GM13976 (cell line): ENCODE measurements at regions not wholly inside any gene's neighbourhood (a gene's known extent, or its start where the extent isn't known, plus 50 kb on each side); places are given as distances from the start of the nearest gene placed in this dataset.
"Not testable (repeated sequence)": the region's sequence is repeated elsewhere in the genome, so short reads cannot be mapped to it uniquely, and the experiment has no call there.

Experiments
- DNase-seq: peaks from one replicate; pipeline ENCODE4 v3.0.0; 2012; ENCODE audit warnings: low spot score
- in situ Hi-C: fragments of 300-500 bp; cut with MboI; formaldehyde crosslinking; loops from one replicate; pipeline ENCODE4 v1.12.0; 2022; ENCODE audit warnings: low sequenced_read_pairs, mixed read lengths, inconsistent platforms; ENCODE audit not compliant: unreplicated experiment
- TF ChIP-seq, protein P1 (sequence below): IDR thresholded peaks from 2 replicates; pipeline ENCODE4 v1.5.1; 2012; ENCODE audit warnings: borderline replicate concordance, mild to moderate bottlenecking; ENCODE audit not compliant: insufficient read depth; ENCODE audit errors: extremely low read depth, missing control alignments, control extremely low read depth

DNA sequence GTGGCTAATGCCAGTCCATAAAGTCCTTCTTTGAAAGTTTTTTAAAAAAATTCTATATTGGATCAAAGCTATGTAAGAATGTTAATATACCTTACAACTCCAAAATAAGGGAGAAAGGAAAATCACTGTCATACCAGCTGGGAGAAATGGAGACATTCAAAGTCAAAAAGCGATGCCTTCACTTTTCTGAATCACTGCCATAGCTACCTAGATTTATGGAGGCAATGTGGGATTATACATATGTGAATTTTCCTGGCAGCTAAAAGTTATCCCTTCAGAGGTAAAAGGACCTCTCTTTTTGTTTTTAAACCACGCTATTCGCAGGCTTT, 59.6 kb upstream of the PDE3B start:
- in situ Hi-C loops = no loop called here
- no peak for DNase-seq
- TF ChIP-seq, protein P1, sequence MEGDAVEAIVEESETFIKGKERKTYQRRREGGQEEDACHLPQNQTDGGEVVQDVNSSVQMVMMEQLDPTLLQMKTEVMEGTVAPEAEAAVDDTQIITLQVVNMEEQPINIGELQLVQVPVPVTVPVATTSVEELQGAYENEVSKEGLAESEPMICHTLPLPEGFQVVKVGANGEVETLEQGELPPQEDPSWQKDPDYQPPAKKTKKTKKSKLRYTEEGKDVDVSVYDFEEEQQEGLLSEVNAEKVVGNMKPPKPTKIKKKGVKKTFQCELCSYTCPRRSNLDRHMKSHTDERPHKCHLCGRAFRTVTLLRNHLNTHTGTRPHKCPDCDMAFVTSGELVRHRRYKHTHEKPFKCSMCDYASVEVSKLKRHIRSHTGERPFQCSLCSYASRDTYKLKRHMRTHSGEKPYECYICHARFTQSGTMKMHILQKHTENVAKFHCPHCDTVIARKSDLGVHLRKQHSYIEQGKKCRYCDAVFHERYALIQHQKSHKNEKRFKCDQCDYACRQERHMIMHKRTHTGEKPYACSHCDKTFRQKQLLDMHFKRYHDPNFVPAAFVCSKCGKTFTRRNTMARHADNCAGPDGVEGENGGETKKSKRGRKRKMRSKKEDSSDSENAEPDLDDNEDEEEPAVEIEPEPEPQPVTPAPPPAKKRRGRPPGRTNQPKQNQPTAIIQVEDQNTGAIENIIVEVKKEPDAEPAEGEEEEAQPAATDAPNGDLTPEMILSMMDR = no peak

DNA sequence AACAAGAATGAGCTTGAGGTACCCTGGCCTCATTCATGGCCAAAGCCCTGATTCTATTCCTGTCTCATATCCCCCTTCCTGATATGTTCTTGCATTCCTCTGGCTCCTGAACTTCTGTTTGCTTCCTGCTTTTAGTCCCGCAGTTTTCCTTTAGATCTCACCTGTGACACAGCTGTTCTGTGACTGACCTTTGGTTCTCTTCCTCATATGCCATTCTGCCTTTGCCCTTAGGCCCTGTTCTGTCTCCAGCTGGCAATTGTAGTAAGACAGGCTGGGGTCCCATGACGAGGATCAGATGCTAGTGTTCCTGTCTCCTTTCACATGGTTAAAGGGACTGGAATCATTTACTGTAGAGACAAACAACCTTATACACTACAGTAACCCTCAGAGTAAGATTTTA, 59.0 kb upstream of the PDE3B start:
- TF ChIP-seq, protein P1 = no peak
- in situ Hi-C loops = no loop called here
- DNase-seq = no peak

DNA sequence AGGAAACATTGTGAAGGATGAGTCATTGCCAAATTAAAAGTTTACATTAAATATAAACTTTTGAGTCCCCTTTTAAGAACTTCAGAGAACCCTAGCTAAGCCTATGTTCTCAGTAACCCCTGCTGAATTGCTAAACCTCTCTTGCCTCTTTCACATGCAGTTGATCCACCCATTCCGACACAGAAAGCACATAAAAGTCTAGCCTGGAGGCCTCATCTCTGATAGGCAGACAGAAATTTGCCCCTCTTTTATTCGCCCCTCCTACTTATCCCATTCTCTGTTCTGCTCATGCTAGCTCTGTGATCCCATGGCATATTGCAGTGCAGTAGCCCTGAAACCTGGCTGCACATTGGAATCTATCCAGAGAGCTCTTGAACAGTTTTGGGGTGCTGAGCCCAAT, 58.2 kb upstream of the PDE3B start:
- TF ChIP-seq, protein P1 = no peak
- in situ Hi-C loops = no loop called here
- DNase-seq = no peak

DNA sequence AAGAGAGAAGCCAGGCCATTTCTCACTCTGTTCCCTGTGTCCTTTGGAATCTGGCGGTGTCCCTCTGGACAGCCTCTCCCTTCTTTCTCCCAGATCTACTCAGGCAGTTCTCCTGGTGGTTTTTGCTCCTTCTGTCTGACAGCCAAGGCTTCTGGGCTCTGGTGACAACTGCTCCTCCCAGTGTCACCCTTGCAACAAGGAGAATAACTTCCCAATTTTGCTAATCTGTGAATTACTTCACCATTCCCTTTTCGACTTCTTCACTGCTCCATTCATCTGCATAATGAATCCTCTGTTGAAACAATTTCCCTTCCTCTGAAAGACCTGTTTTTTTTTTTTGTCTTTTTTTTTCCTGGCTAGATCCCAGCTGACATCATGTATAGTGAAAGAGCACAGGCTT, 56.3 kb upstream of the PDE3B start:
- TF ChIP-seq, protein P1 = no peak
- in situ Hi-C loops = no loop called here
- no peak for DNase-seq

DNA sequence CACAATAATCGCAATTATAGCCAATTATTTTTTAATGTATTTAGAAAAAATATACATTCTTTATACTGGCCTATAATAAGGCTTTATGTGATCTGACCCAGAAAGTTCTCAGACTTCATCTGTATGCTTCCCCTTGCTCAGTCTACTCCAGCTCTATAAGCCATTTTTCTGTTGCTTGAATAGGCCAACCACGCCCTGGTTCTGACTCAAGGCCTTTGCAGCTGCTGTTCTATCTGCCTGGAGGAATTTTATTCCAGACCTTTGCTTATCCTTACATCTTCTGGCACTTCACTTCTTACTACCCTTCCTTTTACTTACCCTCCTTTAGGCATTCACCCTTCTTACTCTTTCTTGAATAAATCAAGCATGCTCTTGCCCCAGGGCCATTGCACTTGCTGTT, 54.9 kb upstream of the PDE3B start:
- TF ChIP-seq, protein P1 = no peak
- in situ Hi-C loops = no loop called here
- DNase-seq = no peak

DNA sequence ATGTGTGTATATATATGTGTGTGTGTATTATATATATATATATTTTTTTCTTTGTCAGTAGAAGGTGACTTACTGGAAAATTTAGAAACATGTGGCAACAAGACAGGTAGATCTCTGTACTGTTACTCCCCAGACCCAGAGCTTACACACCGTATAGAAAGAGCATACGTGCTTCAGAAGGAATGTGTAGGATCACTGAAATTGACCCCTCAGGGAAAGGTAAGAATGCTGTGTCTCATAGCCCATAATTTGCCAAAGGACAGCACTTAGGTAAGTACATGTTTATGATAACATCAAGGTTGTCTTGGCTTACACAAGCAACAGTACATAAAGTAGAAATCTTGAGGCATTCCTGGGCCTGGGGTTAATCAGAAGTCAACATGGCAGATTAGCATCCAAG, 54.2 kb upstream of the PDE3B start:
- DNase-seq = no peak
- TF ChIP-seq, protein P1 = no peak
- in situ Hi-C loops = no loop called here

DNA sequence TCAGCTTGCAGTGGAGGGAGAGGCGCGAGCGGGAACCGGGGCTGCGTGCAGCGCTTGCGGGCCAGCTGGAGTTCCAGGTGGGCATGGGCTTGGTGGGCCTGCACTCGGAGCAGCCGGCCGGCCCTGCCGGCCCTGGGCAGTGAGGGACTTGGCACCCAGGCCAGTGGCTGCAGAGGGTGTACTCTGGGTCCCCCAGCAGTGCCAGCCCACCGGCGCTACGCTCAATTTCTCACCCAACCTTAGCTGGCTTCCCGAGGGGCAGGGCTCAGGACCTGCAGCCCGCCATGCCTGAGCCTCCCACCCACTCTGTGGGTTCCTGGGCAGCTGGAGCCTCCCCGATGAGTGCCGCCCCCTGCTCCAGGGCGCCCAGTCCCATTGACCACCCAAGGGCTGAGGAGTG, 52.6 kb upstream of the PDE3B start:
- DNase-seq, in situ Hi-C loops: not testable (repeated sequence)

DNA sequence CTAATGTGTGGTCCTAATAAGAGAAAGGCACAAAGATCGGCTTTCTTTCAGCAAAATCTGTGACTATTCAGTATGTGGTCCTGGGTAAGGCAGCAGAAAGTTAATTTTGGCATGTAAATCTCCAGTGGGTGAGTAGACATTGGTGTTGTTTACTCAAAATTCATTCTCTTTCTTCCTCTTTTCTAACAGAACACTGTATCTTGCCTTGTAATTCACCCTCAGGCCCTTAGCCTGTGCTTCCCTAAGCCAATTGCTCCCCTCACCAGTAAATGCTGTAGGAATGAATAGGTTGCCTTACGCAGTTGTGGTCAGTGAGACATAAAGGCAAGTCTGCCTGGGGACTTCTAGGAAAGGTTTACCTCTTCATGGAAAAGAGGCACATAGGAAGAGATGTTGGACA, 49.9 kb upstream of the PDE3B start:
- DNase-seq = no peak
- TF ChIP-seq, protein P1 = no peak
- in situ Hi-C loops = no loop called here
